ENCODE measurements at regions not wholly inside any gene's neighbourhood (a gene's known extent, or its start where the extent isn't known, plus 50 kb on each side); places are given as distances from the start of the nearest gene placed in this dataset.

- no peak for DNase-seq (ENCODE audit: extremely low read depth, low read depth)
- TF ChIP-seq CTCF (IDR thresholded peaks at IDR 0.05; ENCODE audit: low read depth, low read length, missing control alignments), result no peak
- no peak overlapping the region for H3K4me3 ChIP-seq (replicated peaks; ENCODE audit: low read depth, low read length)
These were observed 542.7 kb upstream of the ADGRL4 start for GRCh38 chr1:79549201-79549600.

GRCh38 chr1:79547514-79547913 lies 541.0 kb upstream of the ADGRL4 start:
- no peak for DNase-seq (ENCODE audit: extremely low read depth, low read depth)
- H3K4me3 ChIP-seq (replicated peaks; ENCODE audit: low read depth, low read length), result no peak overlapping the region
- TF ChIP-seq CTCF (IDR thresholded peaks at IDR 0.05; ENCODE audit: low read depth, low read length, missing control alignments), result no peak

GRCh38 chr1:79543394-79543793 lies 536.9 kb upstream of the ADGRL4 start:
- no peak overlapping the region for H3K4me3 ChIP-seq (replicated peaks; ENCODE audit: low read depth, low read length)
- no peak for DNase-seq (ENCODE audit: extremely low read depth, low read depth)
- no peak for TF ChIP-seq CTCF (IDR thresholded peaks at IDR 0.05; ENCODE audit: low read depth, low read length, missing control alignments)

- TF ChIP-seq CTCF (IDR thresholded peaks at IDR 0.05; ENCODE audit: low read depth, low read length, missing control alignments), result no peak
- H3K4me3 ChIP-seq (replicated peaks; ENCODE audit: low read depth, low read length), result no peak overlapping the region
These were observed 532.5 kb upstream of the ADGRL4 start for GRCh38 chr1:79539001-79539400.

GRCh38 chr1:79532555-79532954 lies 526.0 kb upstream of the ADGRL4 start:
- TF ChIP-seq CTCF (IDR thresholded peaks at IDR 0.05; ENCODE audit: low read depth, low read length, missing control alignments), result no peak
- DNase-seq (ENCODE audit: extremely low read depth, low read depth), result no peak
- H3K4me3 ChIP-seq (replicated peaks; ENCODE audit: low read depth, low read length), result no peak overlapping the region

More at GRCh38 chr1:79539001-79539400, 532.5 kb upstream of the ADGRL4 start:
- DNase-seq (ENCODE audit: extremely low read depth, low read depth), result no peak

- no peak overlapping the region for H3K4me3 ChIP-seq (replicated peaks; ENCODE audit: low read depth, low read length)
- TF ChIP-seq CTCF (IDR thresholded peaks at IDR 0.05; ENCODE audit: low read depth, low read length, missing control alignments), result no peak
- DNase-seq (ENCODE audit: extremely low read depth, low read depth), result no peak
These were observed 525.3 kb upstream of the ADGRL4 start for GRCh38 chr1:79531790-79532189.

GRCh38 chr1:79530476-79530875 lies 523.9 kb upstream of the ADGRL4 start:
- DNase-seq (ENCODE audit: extremely low read depth, low read depth), result no peak
- no peak overlapping the region for H3K4me3 ChIP-seq (replicated peaks; ENCODE audit: low read depth, low read length)
- no peak for TF ChIP-seq CTCF (IDR thresholded peaks at IDR 0.05; ENCODE audit: low read depth, low read length, missing control alignments)
